SK-N-SH (cell line): ENCODE measurements at regions not wholly inside any gene's neighbourhood (a gene's known extent, or its start where the extent isn't known, plus 50 kb on each side); places are given as distances from the start of the nearest gene placed in this dataset.

Experiments
- CTCF ChIP-seq: fragments of 200-600 bp; sonication (generic); IDR thresholded peaks from 2 replicates; pipeline ENCODE4 v1.6.1; 2017; ENCODE audit warnings: antibody characterized with exemption, mild to moderate bottlenecking, moderate library complexity
- ELF1 ChIP-seq: IDR thresholded peaks from 2 replicates; pipeline ENCODE4 v1.4.0; 2012
- POLR2AphosphoS5 ChIP-seq: IDR thresholded peaks from 2 replicates; pipeline ENCODE4 v1.6.1; 2012; ENCODE audit warnings: low read depth, low read length
- REST ChIP-seq: IDR thresholded peaks from 2 replicates; pipeline ENCODE4 v1.6.1; 2012; ENCODE audit warnings: mild to moderate bottlenecking, low read depth, low read length, moderate library complexity

GRCh38 chr12:90229407-90230170 is 521.0 kb upstream of the ATP2B1 start:
- TF ChIP-seq CTCF (no peak), POLR2AphosphoS5 (no peak), ELF1 (no peak), REST (no peak)
